B cell (primary cell): ENCODE measurements at regions not wholly inside any gene's neighbourhood (a gene's known extent, or its start where the extent isn't known, plus 50 kb on each side); places are given as distances from the start of the nearest gene placed in this dataset.
A peak's percentile ranks its signal among the peaks of the same experiment; 100 is the strongest.

Experiments used
- ATAC-seq: fragments of 200-7000 bp; cut with Tn5 transposase; one replicate; pipeline ENCODE4 v1.10.0; 2021; ENCODE audit warnings: low read depth, mild to moderate bottlenecking, moderate number of reproducible peaks, moderate library complexity
- CTCF ChIA-PET: fragments of 350-600 bp; sonication (Branson Sonifier 250); formaldehyde crosslinking; loops from one replicate; lab custom pipeline; 2021; ENCODE audit warnings: antibody characterized with exemption, inconsistent platforms; lab: Charles Lee
- POLR2A ChIA-PET: fragments of 350-600 bp; sonication (Branson Sonifier 250); formaldehyde crosslinking; loops from one replicate; lab custom pipeline; 2021; ENCODE audit warnings: antibody characterized with exemption; lab: Charles Lee
- DNase-seq: peaks from one replicate; pipeline ENCODE4 v3.0.0; 2013
- H2AFZ ChIP-seq: 2 replicates; pipeline ENCODE4 v1.6.1; 2012; ENCODE audit warnings: mild to moderate bottlenecking, low read depth, low read length; ENCODE audit not compliant: insufficient read depth, poor library complexity, severe bottlenecking
- H3K27ac ChIP-seq, 2 donors: 1 replicate in 1 of 2; 2 replicates in 1 of 2; pipeline ENCODE4 v1.5.1; 2012 to 2013; ENCODE audit warnings: low read length in 2 of 2, mild to moderate bottlenecking in 2 of 2, moderate library complexity in 1 of 2
- H3K27me3 ChIP-seq, 4 experiments: fragments of 200-600 bp in 1 of 4; sonication (generic) in 1 of 4; replicated peaks in 1 of 4; 1 replicate in 2 of 4; 2 replicates in 2 of 4; pipeline versions ENCODE4 v1.6.1 to v1.7.0; 2013 to 2016; ENCODE audit warnings: low read length in 3 of 4, mild to moderate bottlenecking in 2 of 4, mixed read lengths in 1 of 4, moderate library complexity in 1 of 4; ENCODE audit not compliant: insufficient read depth in 4 of 4, control insufficient read depth in 3 of 4; ENCODE audit errors: control extremely low read depth in 1 of 4
- H3K36me3 ChIP-seq, 2 experiments: replicated peaks in 1 of 2; 1 replicate in 1 of 2; 2 replicates in 1 of 2; pipeline versions ENCODE4 v1.6.1 to v1.7.1; 2013; ENCODE audit warnings: low read length in 1 of 2; ENCODE audit not compliant: insufficient read depth in 2 of 2, control insufficient read depth in 1 of 2; ENCODE audit errors: control extremely low read depth in 1 of 2, extremely low read depth in 1 of 2
- H3K4me1 ChIP-seq, 2 donors: fragments of 200-600 bp in 1 of 2; sonication (generic) in 1 of 2; 1 replicate in 1 of 2; 2 replicates in 1 of 2; pipeline versions ENCODE4 v1.5.1 to v1.6.1; 2013 to 2017; ENCODE audit warnings: low read length in 2 of 2; ENCODE audit not compliant: control insufficient read depth in 2 of 2, insufficient read depth in 2 of 2
- H3K4me2 ChIP-seq: replicated peaks from 2 replicates; pipeline ENCODE3; 2012; ENCODE audit warnings: mild to moderate bottlenecking, low read depth, low read length; ENCODE audit not compliant: poor library complexity, severe bottlenecking
- H3K4me3 ChIP-seq, 5 experiments: fragments of 200-600 bp in 1 of 5; sonication (generic) in 1 of 5; 1 replicate in 3 of 5; 2 replicates in 2 of 5; pipeline versions ENCODE4 v1.5.1 to v1.7.0; 2011 to 2016; ENCODE audit warnings: low read length in 4 of 5, mild to moderate bottlenecking in 4 of 5, low read depth in 2 of 5, control low read depth in 1 of 5, moderate library complexity in 1 of 5; ENCODE audit not compliant: insufficient read depth in 1 of 5; ENCODE audit errors: control extremely low read depth in 1 of 5, extremely low read depth in 1 of 5
- H3K79me2 ChIP-seq: fragments of 200-600 bp; sonication (generic); one replicate; pipeline ENCODE4 v1.6.0; 2016; ENCODE audit warnings: low read length; ENCODE audit not compliant: control insufficient read depth, insufficient read depth
- H3K9ac ChIP-seq: fragments of 200-600 bp; sonication (generic); 2 replicates; pipeline ENCODE4 v1.6.1; 2017; ENCODE audit warnings: mild to moderate bottlenecking, low read length, moderate library complexity
- H3K9me3 ChIP-seq, 3 donors: one replicate each; pipeline versions ENCODE4 v1.6.1 to v1.7.1; 2013; ENCODE audit warnings: low read length in 2 of 3; ENCODE audit not compliant: control insufficient read depth in 2 of 3, insufficient read depth in 1 of 3; ENCODE audit errors: control extremely low read depth in 1 of 3
- H4K20me1 ChIP-seq: 2 replicates; pipeline ENCODE4 v1.6.0; 2012; ENCODE audit warnings: mild to moderate bottlenecking, low read length; ENCODE audit not compliant: insufficient read depth, control insufficient read depth, poor library complexity, severe bottlenecking
- H3K27ac Mint-ChIP-seq: one replicate; pipeline ENCODE4 v1.8.0; 2021; ENCODE audit warnings: mixed read lengths
- H3K27me3 Mint-ChIP-seq: one replicate; pipeline ENCODE4 v1.8.0; 2021; ENCODE audit warnings: mixed read lengths
- H3K4me1 Mint-ChIP-seq: one replicate; pipeline ENCODE4 v1.8.0; 2021; ENCODE audit warnings: mixed read lengths
- H3K4me3 Mint-ChIP-seq: one replicate; pipeline ENCODE4 v1.8.0; 2021; ENCODE audit warnings: mixed read lengths
- H3K9me3 Mint-ChIP-seq: one replicate; pipeline ENCODE4 v1.8.0; 2022; ENCODE audit warnings: mixed read lengths; ENCODE audit not compliant: insufficient read depth
- CTCF ChIP-seq: fragments of 200-600 bp; IDR thresholded peaks from one replicate; pipeline ENCODE4 v1.8.0; 2022; ENCODE audit warnings: antibody characterized with exemption, mild to moderate bottlenecking
- EZH2 ChIP-seq: IDR thresholded peaks from 2 replicates; pipeline ENCODE4 v1.6.1; 2012; ENCODE audit warnings: borderline replicate concordance, low read depth, mild to moderate bottlenecking, moderate library complexity, low read length; ENCODE audit not compliant: insufficient read depth, poor library complexity, severe bottlenecking
- WGBS: methylation state at CpG from one replicate; pipeline ENCODE4 v1.1.5; 2013; ENCODE audit warnings: missing lambda C conversion rate; ENCODE audit not compliant: insufficient coverage; 5-methylcytosine and 5-hydroxymethylcytosine counted together
- intact Hi-C: fragments of 100-400 bp; cut with micrococcal nuclease; formaldehyde crosslinking; loops from one replicate; pipeline ENCODE4 v1.10.0; 2022

GRCh38 chr20:20860078-20860806 lies 147.8 kb upstream of the RALGAPA2 start:
- POLR2A ChIA-PET: no interaction called here
- Histone ChIP-seq H3K4me1 (peaks cover 0 to 3% of the 10 kb centered on the region in 2 donors), H3K79me2 (no peaks in the 10 kb centered on the region), H3K4me2 (no peak overlapping the region), H3K36me3 (no peaks in the 10 kb centered on the region), H3K9me3 (no peaks in the 10 kb centered on the region), H3K27ac (no peak overlapping the region), H3K4me3 (no peak overlapping the region), H4K20me1 (no peaks in the 10 kb centered on the region), H3K9ac (no peak overlapping the region), H3K27me3 (peaks cover 0 to 8% (median 0%) of the 10 kb centered on the region in 4 experiments), H2AFZ (no peak overlapping the region)
- intact Hi-C loops: loop anchor here (10.0 kb wide), 1 partner anchor 375 kb away; no protein-coding TSS in a partner anchor
- ATAC-seq (no peak), DNase-seq (peak; percentile 74)
- CTCF ChIA-PET: interaction anchor here (0.7 to 4.3 kb wide), 20 partner anchors 9 to 763 kb away, joined by 3 to 76 read pairs (median 4); no protein-coding TSS in a partner anchor
- Mint-ChIP-seq H3K27ac (no peak overlapping the region), H3K4me3 (no peak overlapping the region), H3K27me3 (peaks cover 17% of the 10 kb centered on the region), H3K4me1 (no peaks in the 10 kb centered on the region), H3K9me3 (no peaks in the 10 kb centered on the region)
- TF ChIP-seq CTCF: peak; percentile 93
- no peak for TF ChIP-seq EZH2
- WGBS: 29% methylated on average over 6 of the region's 8 CpGs

- ChIA-PET CTCF (interaction anchor here (0.9 to 4.3 kb wide), 16 partner anchors 8 to 764 kb away, joined by 3 to 76 read pairs (median 6); no protein-coding TSS in a partner anchor), POLR2A (no interaction called here)
- intact Hi-C loops: no loop called here
Observed at GRCh38 chr20:20859510-20859909, 147.1 kb upstream of the RALGAPA2 start.

More at GRCh38 chr20:20859510-20859909, 147.1 kb upstream of the RALGAPA2 start:
- H3K9me3 Mint-ChIP-seq: no peaks in the 10 kb centered on the region
- H3K4me3 Mint-ChIP-seq: no peak overlapping the region
- no peak for TF ChIP-seq EZH2
- TF ChIP-seq CTCF: no peak
- no peaks in the 10 kb centered on the region for H3K9me3 ChIP-seq
- peaks cover 17% of the 10 kb centered on the region for H3K27me3 Mint-ChIP-seq
- H3K4me1 Mint-ChIP-seq: no peaks in the 10 kb centered on the region
- no peaks in the 10 kb centered on the region for H3K79me2 ChIP-seq
- H3K4me2 ChIP-seq: no peak overlapping the region
- peaks cover 0 to 3% of the 10 kb centered on the region in 2 donors for H3K4me1 ChIP-seq
- DNase-seq (no peak), ATAC-seq (no peak)
- H3K27ac Mint-ChIP-seq: no peak overlapping the region
- H3K36me3 ChIP-seq: no peaks in the 10 kb centered on the region
- H4K20me1 ChIP-seq: no peaks in the 10 kb centered on the region
- H3K9ac ChIP-seq: no peak overlapping the region
- no peak overlapping the region for H2AFZ ChIP-seq
- WGBS: 71% methylated on average over 5 of the region's 7 CpGs
- H3K27ac ChIP-seq: no peak overlapping the region
- H3K27me3 ChIP-seq: peaks cover 0 to 8% (median 0%) of the 10 kb centered on the region in 4 experiments
- no peak overlapping the region for H3K4me3 ChIP-seq
